ENCODE measurements at regions not wholly inside any gene's neighbourhood (a gene's known extent, or its start where the extent isn't known, plus 50 kb on each side); places are given as distances from the start of the nearest gene placed in this dataset.

GRCh38 chr4:112063260-112063659 is 82.0 kb upstream of the FAM241A start:
- no peak overlapping the region for H3K4me2 ChIP-seq (ENCODE audit: insufficient read depth, low read length)
- H3K36me3 ChIP-seq (ENCODE audit: control insufficient read depth in 2 of 2, extremely low read depth in 1 of 2, insufficient read depth in 2 of 2, low read length in 2 of 2) = no peaks in the 10 kb centered on the region
- H4K20me1 ChIP-seq (replicated peaks; ENCODE audit: control insufficient read depth, extremely low read depth, insufficient read depth, low read length) = no peaks in the 10 kb centered on the region
- BruUV-seq (replicated peaks) = no TSS peak
- POLR2A ChIA-PET = no interaction called here
- H3K79me2 ChIP-seq (ENCODE audit: control insufficient read depth, insufficient read depth, low read length) = no peaks in the 10 kb centered on the region
- H3K27ac ChIP-seq (ENCODE audit: insufficient read depth, low read depth, low read length) = no peak overlapping the region
- H3K4me3 ChIP-seq (replicated peaks in 1 of 3; ENCODE audit: insufficient read depth in 1 of 3, low read depth in 1 of 3, low read length in 3 of 3) = no peak overlapping the region
- H3K4me1 ChIP-seq (ENCODE audit: control insufficient read depth, extremely low read depth, insufficient read depth, low read length) = peaks cover 6% of the 10 kb centered on the region
- CTCF ChIA-PET = interaction anchor here (0.7 to 1.3 kb wide), 4 partner anchors 21 to 541 kb away, joined by 3 to 6 read pairs (median 3); no protein-coding TSS in a partner anchor
- H2AFZ ChIP-seq (ENCODE audit: low read depth, low read length) = no peak overlapping the region
- DNase-seq (ENCODE audit: low read depth, low spot score) = no peak
- H3K9me3 ChIP-seq (replicated peaks; ENCODE audit: control insufficient read depth, insufficient read depth, low read length) = no peaks in the 10 kb centered on the region
- TF ChIP-seq JUN (IDR thresholded peaks at IDR 0.05; ENCODE audit: borderline replicate concordance, insufficient read depth, insufficient read length, low read depth) (no peak), POLR2AphosphoS5 (IDR thresholded peaks at IDR 0.05; ENCODE audit: insufficient read depth, low read depth, low read length) (no peak), GATA2 (IDR thresholded peaks at IDR 0.05; ENCODE audit: insufficient read depth, insufficient read length, low read depth, low read length) (no peak), MAX (IDR thresholded peaks at IDR 0.05; ENCODE audit: insufficient read depth, insufficient read length) (no peak), FOS (IDR thresholded peaks at IDR 0.05; ENCODE audit: borderline replicate concordance, insufficient read depth, low read length) (no peak), MYC (IDR thresholded peaks at IDR 0.05; ENCODE audit: low read depth, low read length) (no peak)
- H3K9ac ChIP-seq (replicated peaks; ENCODE audit: extremely low read depth, insufficient read depth, low read length) = no peak overlapping the region
- peak; percentile 75 for FAIRE-seq
- dilution Hi-C loops (cut with MboI; ENCODE audit: extremely low pct_ligation_motif_present, low sequenced_read_pairs) = no loop called here
- H3K9me1 ChIP-seq (replicated peaks; ENCODE audit: control insufficient read depth, extremely low read depth, insufficient read depth, low read length) = no peaks in the 10 kb centered on the region
- intact Hi-C loops (cut with micrococcal nuclease) = loop anchor here (1.0 to 5.0 kb wide), 2 partner anchors 172 to 459 kb away; no protein-coding TSS in a partner anchor
- H3K27me3 ChIP-seq (ENCODE audit: control insufficient read depth in 2 of 2, insufficient read depth in 2 of 2, low read length in 2 of 2) = no peaks in the 10 kb centered on the region

- CTCF ChIA-PET = interaction anchor here (2.0 kb wide), 1 partner anchor 9 kb away, joined by 6 read pairs; no protein-coding TSS in a partner anchor
- Histone ChIP-seq H3K4me2 (ENCODE audit: insufficient read depth, low read length) (no peak overlapping the region), H3K4me1 (ENCODE audit: control insufficient read depth, extremely low read depth, insufficient read depth, low read length) (no peaks in the 10 kb centered on the region), H3K9me1 (replicated peaks; ENCODE audit: control insufficient read depth, extremely low read depth, insufficient read depth, low read length) (no peaks in the 10 kb centered on the region), H3K79me2 (ENCODE audit: control insufficient read depth, insufficient read depth, low read length) (no peaks in the 10 kb centered on the region), H3K36me3 (ENCODE audit: control insufficient read depth in 2 of 2, extremely low read depth in 1 of 2, insufficient read depth in 2 of 2, low read length in 2 of 2) (no peaks in the 10 kb centered on the region), H2AFZ (ENCODE audit: low read depth, low read length) (no peak overlapping the region), H3K4me3 (replicated peaks in 1 of 3; ENCODE audit: insufficient read depth in 1 of 3, low read depth in 1 of 3, low read length in 3 of 3) (no peak overlapping the region), H3K27me3 (ENCODE audit: control insufficient read depth in 2 of 2, insufficient read depth in 2 of 2, low read length in 2 of 2) (no peaks in the 10 kb centered on the region), H3K9ac (replicated peaks; ENCODE audit: extremely low read depth, insufficient read depth, low read length) (no peak overlapping the region), H3K27ac (ENCODE audit: insufficient read depth, low read depth, low read length) (no peak overlapping the region), H4K20me1 (replicated peaks; ENCODE audit: control insufficient read depth, extremely low read depth, insufficient read depth, low read length) (no peaks in the 10 kb centered on the region), H3K9me3 (replicated peaks; ENCODE audit: control insufficient read depth, insufficient read depth, low read length) (no peaks in the 10 kb centered on the region)
- dilution Hi-C loops (cut with MboI; ENCODE audit: extremely low pct_ligation_motif_present, low sequenced_read_pairs) (no loop called here), intact Hi-C loops (cut with micrococcal nuclease) (no loop called here)
- no TSS peak for BruUV-seq (replicated peaks)
- FAIRE-seq (no peak), DNase-seq (ENCODE audit: low read depth, low spot score) (no peak)
- POLR2A ChIA-PET = no interaction called here
- no peak for TF ChIP-seq MYC (IDR thresholded peaks at IDR 0.05; ENCODE audit: low read depth, low read length)
Observed at GRCh38 chr4:112069110-112069509, 76.1 kb upstream of the FAM241A start.

Measured in endothelial cell of umbilical vein (primary cell).